Ovary (tissue), 7 donors: ENCODE measurements at regions not wholly inside any gene's neighbourhood (a gene's known extent, or its start where the extent isn't known, plus 50 kb on each side); places are given as distances from the start of the nearest gene placed in this dataset.
"Not testable (repeated sequence)": the region's sequence is repeated elsewhere in the genome, so short reads cannot be mapped to it uniquely, and the experiment has no call there.

Source experiments
- DNase-seq, 5 donors: peaks; one replicate each; pipeline ENCODE4 v3.0.0-alpha.2; 2019 to 2020
- H3K27ac ChIP-seq, 2 donors: fragments of 200-600 bp; one replicate each; pipeline versions ENCODE4 v1.5.1 to v1.8.0; 2019 to 2022
- H3K27me3 ChIP-seq: fragments of 200-600 bp; one replicate; pipeline ENCODE4 v1.8.0; 2022
- H3K36me3 ChIP-seq: fragments of 200-600 bp; sonication (generic); one replicate; pipeline ENCODE4 v1.5.1; 2019
- H3K4me1 ChIP-seq: one replicate; pipeline ENCODE4 v1.8.1; 2013; ENCODE audit warnings: mild to moderate bottlenecking, moderate library complexity; ENCODE audit not compliant: insufficient read depth
- H3K4me3 ChIP-seq: fragments of 200-600 bp; sonication (generic); one replicate; pipeline ENCODE4 v1.5.1; 2017
- H3K9me3 ChIP-seq, 2 donors: fragments of 200-600 bp in 1 of 2; sonication (generic) in 1 of 2; one replicate each; pipeline versions ENCODE4 v1.5.1 to v1.8.1; 2013 to 2019; ENCODE audit warnings: mild to moderate bottlenecking in 1 of 2, moderate library complexity in 1 of 2
- WGBS, 3 donors: extraction: QIAGEN DNeasy Blood & Tissue Kit in 1 of 3; methylation state at CpG; one replicate each; pipeline versions ENCODE4 v1.1.5 to v1.1.7; 2013 to 2017; 5-methylcytosine and 5-hydroxymethylcytosine counted together
- intact Hi-C, 4 donors: fragments of 100-400 bp; cut with DNase I; formaldehyde crosslinking; loops; one replicate each; pipeline versions ENCODE4 v1.11.0 to v1.15.1; 2022 to 2023
- donor health status: DM: no; HTN: no; CAD: no; lungs with moderate emphysema.
- donor health status: DM: no; HTN: no; CAD: no.
- donor health status: Bipolar disorder and iron deficiency.
- donor health status: DM: no; HTN: no; CAD: no.
- donor health status: DM: yes; HTN: yes; CAD: no.

- intact Hi-C loops, H3K9me3 ChIP-seq, H3K4me3 ChIP-seq, H3K27me3 ChIP-seq, H3K4me1 ChIP-seq, H3K27ac ChIP-seq, DNase-seq, H3K36me3 ChIP-seq: not testable (repeated sequence)
- 89 to 92% (median 91%) methylated on average over 7 of the region's 8 CpGs for WGBS, 3 donors
These were observed 118.3 kb downstream of the LRRC37A3 start for GRCh38 chr17:64800987-64801386.

- H3K27ac ChIP-seq, H3K4me1 ChIP-seq, intact Hi-C loops, H3K9me3 ChIP-seq, H3K27me3 ChIP-seq, H3K4me3 ChIP-seq, DNase-seq, H3K36me3 ChIP-seq: not testable (repeated sequence)
- 89 to 95% (median 93%) methylated on average over 11 to 21 of the region's 21 CpGs for WGBS, 3 donors
These were observed 118.8 kb downstream of the LRRC37A3 start for GRCh38 chr17:64800361-64800895.

GRCh38 chr17:64799543-64800188 lies 119.6 kb downstream of the LRRC37A3 start:
- H3K4me1 ChIP-seq, H3K27me3 ChIP-seq, H3K4me3 ChIP-seq, DNase-seq, H3K27ac ChIP-seq, H3K36me3 ChIP-seq, H3K9me3 ChIP-seq, intact Hi-C loops: not testable (repeated sequence)
- WGBS, 3 donors, result 86 to 90% (median 87%) methylated on average over 8 to 9 of the region's 13 CpGs

GRCh38 chr17:64798961-64799360 lies 120.3 kb downstream of the LRRC37A3 start:
- H3K27ac ChIP-seq, H3K4me1 ChIP-seq, H3K9me3 ChIP-seq, intact Hi-C loops, H3K4me3 ChIP-seq, DNase-seq, H3K27me3 ChIP-seq, H3K36me3 ChIP-seq: not testable (repeated sequence)
- WGBS, 3 donors, result 82 to 94% (median 91%) methylated on average over 1 of the region's 1 CpG

GRCh38 chr17:64798489-64798790 lies 120.8 kb downstream of the LRRC37A3 start:
- H3K36me3 ChIP-seq, DNase-seq, H3K9me3 ChIP-seq, H3K27ac ChIP-seq, H3K27me3 ChIP-seq, H3K4me1 ChIP-seq, intact Hi-C loops, H3K4me3 ChIP-seq: not testable (repeated sequence)
- WGBS, 3 donors, result 55 to 87% (median 76%) methylated on average over 4 to 5 of the region's 5 CpGs

GRCh38 chr17:64797746-64798488 lies 121.4 kb downstream of the LRRC37A3 start:
- WGBS, 3 donors, result 81 to 84% (median 83%) methylated on average over 9 to 13 of the region's 15 CpGs
- H3K36me3 ChIP-seq, DNase-seq: not testable (repeated sequence)

GRCh38 chr17:64795342-64795741 lies 123.9 kb downstream of the LRRC37A3 start:
- H3K9me3 ChIP-seq, H3K27me3 ChIP-seq, DNase-seq, H3K4me3 ChIP-seq, H3K27ac ChIP-seq, H3K4me1 ChIP-seq, H3K36me3 ChIP-seq, intact Hi-C loops: not testable (repeated sequence)
- WGBS, 3 donors, result 100% methylated on average over 1 of the region's 1 CpG; no CpG with 5 or more reads in 1 of the 3 donors

More at GRCh38 chr17:64797746-64798488, 121.4 kb downstream of the LRRC37A3 start:
- H3K9me3 ChIP-seq, H3K4me1 ChIP-seq, H3K27ac ChIP-seq, intact Hi-C loops, H3K4me3 ChIP-seq, H3K27me3 ChIP-seq: not testable (repeated sequence)

- H3K27me3 ChIP-seq, H3K9me3 ChIP-seq, H3K4me1 ChIP-seq, DNase-seq, H3K27ac ChIP-seq, intact Hi-C loops, H3K36me3 ChIP-seq, H3K4me3 ChIP-seq: not testable (repeated sequence)
- WGBS, 3 donors, result 89 to 94% (median 91%) methylated on average over 16 of the region's 16 CpGs
These were observed 124.6 kb downstream of the LRRC37A3 start for GRCh38 chr17:64794548-64795274.

- H3K4me3 ChIP-seq, H3K27ac ChIP-seq, H3K9me3 ChIP-seq, H3K4me1 ChIP-seq, H3K27me3 ChIP-seq, H3K36me3 ChIP-seq, intact Hi-C loops, DNase-seq: not testable (repeated sequence)
- WGBS, 3 donors, result 83 to 90% (median 85%) methylated on average over 4 of the region's 4 CpGs
These were observed 125.2 kb downstream of the LRRC37A3 start for GRCh38 chr17:64794113-64794512.

- H3K9me3 ChIP-seq, H3K27ac ChIP-seq, DNase-seq, H3K4me3 ChIP-seq, H3K36me3 ChIP-seq, H3K27me3 ChIP-seq, intact Hi-C loops, H3K4me1 ChIP-seq: not testable (repeated sequence)
- 71 to 85% (median 80%) methylated on average over 12 of the region's 12 CpGs for whole genome bisulfite sequencing, 3 donors
These were observed 126.3 kb downstream of the LRRC37A3 start for GRCh38 chr17:64792793-64793575.

GRCh38 chr17:64792276-64792675 lies 127.0 kb downstream of the LRRC37A3 start:
- DNase-seq, H3K27ac ChIP-seq, H3K27me3 ChIP-seq, H3K4me3 ChIP-seq, H3K36me3 ChIP-seq, intact Hi-C loops, H3K4me1 ChIP-seq, H3K9me3 ChIP-seq: not testable (repeated sequence)
- 91 to 93% (median 93%) methylated on average over 12 of the region's 12 CpGs for WGBS, 3 donors
